Keratinocyte (primary cell): ENCODE measurements at regions not wholly inside any gene's neighbourhood (a gene's known extent, or its start where the extent isn't known, plus 50 kb on each side); places are given as distances from the start of the nearest gene placed in this dataset.

Source experiments
- EZH2 ChIP-seq: IDR thresholded peaks from one replicate; pipeline ENCODE4 v1.6.1; 2012; ENCODE audit warnings: inconsistent platforms, mild to moderate bottlenecking, low read length, moderate library complexity
- TF ChIP-seq, protein P1 (sequence below), 3 experiments: IDR thresholded peaks in 1 of 3; conservative IDR thresholded peaks in 1 of 3; optimal IDR thresholded peaks in 1 of 3; 2 replicates in 2 of 3; 3 replicates in 1 of 3; pipeline versions ENCODE3 to v1.5.1; 2011; ENCODE audit warnings: low read length in 3 of 3, mild to moderate bottlenecking in 3 of 3, moderate library complexity in 2 of 3, control low read depth in 1 of 3, inconsistent platforms in 1 of 3; ENCODE audit not compliant: insufficient read depth in 2 of 3; ENCODE audit errors: extremely low read depth in 1 of 3

DNA sequence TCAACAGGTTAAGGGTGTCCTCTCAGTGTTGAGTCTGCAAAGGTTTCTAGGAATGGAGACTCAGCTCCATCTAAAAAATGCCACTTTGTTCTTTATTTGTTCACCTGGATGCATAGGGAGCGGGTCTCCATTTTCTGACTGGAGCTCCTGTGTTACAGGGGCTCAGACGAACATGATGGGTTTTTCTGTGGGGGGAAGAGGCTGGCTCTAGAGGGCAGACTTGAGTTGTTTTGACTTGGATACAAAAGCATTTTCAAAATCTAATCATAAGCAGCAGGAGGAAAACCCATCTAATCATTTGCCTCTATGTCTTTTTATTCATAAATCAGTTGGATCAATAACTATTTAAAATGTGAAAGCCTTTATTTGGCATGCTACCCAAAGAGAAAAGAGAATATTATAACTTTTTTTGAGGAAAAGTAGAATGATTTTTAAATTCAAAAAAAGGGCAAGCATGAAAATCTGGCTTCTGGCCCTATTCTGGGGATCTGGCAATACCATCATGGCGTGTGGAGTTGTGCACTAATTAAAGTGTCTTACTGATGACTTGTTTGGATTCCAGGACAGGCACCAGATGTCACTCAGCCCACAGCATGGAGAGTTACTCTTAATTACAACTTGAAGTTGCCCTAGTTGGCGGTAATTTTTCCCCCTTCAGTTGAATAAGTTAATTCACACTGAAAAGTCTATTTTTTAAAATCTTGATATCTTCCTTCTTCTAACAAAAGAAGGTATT lies 594.9 kb downstream of the REEP3 start:
- TF ChIP-seq, protein P1, sequence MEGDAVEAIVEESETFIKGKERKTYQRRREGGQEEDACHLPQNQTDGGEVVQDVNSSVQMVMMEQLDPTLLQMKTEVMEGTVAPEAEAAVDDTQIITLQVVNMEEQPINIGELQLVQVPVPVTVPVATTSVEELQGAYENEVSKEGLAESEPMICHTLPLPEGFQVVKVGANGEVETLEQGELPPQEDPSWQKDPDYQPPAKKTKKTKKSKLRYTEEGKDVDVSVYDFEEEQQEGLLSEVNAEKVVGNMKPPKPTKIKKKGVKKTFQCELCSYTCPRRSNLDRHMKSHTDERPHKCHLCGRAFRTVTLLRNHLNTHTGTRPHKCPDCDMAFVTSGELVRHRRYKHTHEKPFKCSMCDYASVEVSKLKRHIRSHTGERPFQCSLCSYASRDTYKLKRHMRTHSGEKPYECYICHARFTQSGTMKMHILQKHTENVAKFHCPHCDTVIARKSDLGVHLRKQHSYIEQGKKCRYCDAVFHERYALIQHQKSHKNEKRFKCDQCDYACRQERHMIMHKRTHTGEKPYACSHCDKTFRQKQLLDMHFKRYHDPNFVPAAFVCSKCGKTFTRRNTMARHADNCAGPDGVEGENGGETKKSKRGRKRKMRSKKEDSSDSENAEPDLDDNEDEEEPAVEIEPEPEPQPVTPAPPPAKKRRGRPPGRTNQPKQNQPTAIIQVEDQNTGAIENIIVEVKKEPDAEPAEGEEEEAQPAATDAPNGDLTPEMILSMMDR (optimal IDR thresholded peaks at IDR 0.05 in 1 of 3, IDR thresholded peaks at IDR 0.05 in 1 of 3, conservative IDR thresholded peaks at IDR 0.05 in 1 of 3; ENCODE audit: extremely low read depth in 1 of 3, insufficient read depth in 2 of 3, low read length in 3 of 3): peak; percentile 23 to 45 (median 26)
- TF ChIP-seq EZH2: no peak
